Panc1 (cell line): ENCODE measurements at regions not wholly inside any gene's neighbourhood (a gene's known extent, or its start where the extent isn't known, plus 50 kb on each side); places are given as distances from the start of the nearest gene placed in this dataset.

ENCODE experiments used
- POLR2AphosphoS5 ChIP-seq: IDR thresholded peaks from 2 replicates; pipeline ENCODE4 v1.6.1; 2012; ENCODE audit warnings: mild to moderate bottlenecking, low read depth, low read length, moderate library complexity
- REST ChIP-seq, 2 experiments: IDR thresholded peaks; 2 replicates each; pipeline ENCODE4 v1.6.1; 2011 to 2012; ENCODE audit warnings: low read depth in 2 of 2, control low read depth in 1 of 2, low read length in 1 of 2, mild to moderate bottlenecking in 1 of 2, moderate library complexity in 1 of 2; ENCODE audit not compliant: insufficient read depth in 1 of 2
- SIN3A ChIP-seq: IDR thresholded peaks from 2 replicates; pipeline ENCODE4 v1.6.1; 2012; ENCODE audit warnings: low read depth, mild to moderate bottlenecking, low read length, moderate library complexity, borderline replicate concordance; ENCODE audit not compliant: insufficient read depth
- TF ChIP-seq, protein P1 (sequence below): fragments of 450-650 bp; IDR thresholded peaks from 2 replicates; pipeline ENCODE4 v1.5.1; 2017; ENCODE audit warnings: mild to moderate bottlenecking

- no peak for TF ChIP-seq SIN3A
- no peak for TF ChIP-seq REST (IDR thresholded peaks at IDR 0.05; ENCODE audit: insufficient read depth in 1 of 2, low read depth in 2 of 2, low read length in 1 of 2)
- TF ChIP-seq POLR2AphosphoS5: no peak
- TF ChIP-seq, protein P1, sequence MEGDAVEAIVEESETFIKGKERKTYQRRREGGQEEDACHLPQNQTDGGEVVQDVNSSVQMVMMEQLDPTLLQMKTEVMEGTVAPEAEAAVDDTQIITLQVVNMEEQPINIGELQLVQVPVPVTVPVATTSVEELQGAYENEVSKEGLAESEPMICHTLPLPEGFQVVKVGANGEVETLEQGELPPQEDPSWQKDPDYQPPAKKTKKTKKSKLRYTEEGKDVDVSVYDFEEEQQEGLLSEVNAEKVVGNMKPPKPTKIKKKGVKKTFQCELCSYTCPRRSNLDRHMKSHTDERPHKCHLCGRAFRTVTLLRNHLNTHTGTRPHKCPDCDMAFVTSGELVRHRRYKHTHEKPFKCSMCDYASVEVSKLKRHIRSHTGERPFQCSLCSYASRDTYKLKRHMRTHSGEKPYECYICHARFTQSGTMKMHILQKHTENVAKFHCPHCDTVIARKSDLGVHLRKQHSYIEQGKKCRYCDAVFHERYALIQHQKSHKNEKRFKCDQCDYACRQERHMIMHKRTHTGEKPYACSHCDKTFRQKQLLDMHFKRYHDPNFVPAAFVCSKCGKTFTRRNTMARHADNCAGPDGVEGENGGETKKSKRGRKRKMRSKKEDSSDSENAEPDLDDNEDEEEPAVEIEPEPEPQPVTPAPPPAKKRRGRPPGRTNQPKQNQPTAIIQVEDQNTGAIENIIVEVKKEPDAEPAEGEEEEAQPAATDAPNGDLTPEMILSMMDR: no peak
Observed at GRCh38 chr5:8230868-8231267, 361.9 kb downstream of the MTRR start.
